Natural killer cell (primary cell): ENCODE measurements at regions not wholly inside any gene's neighbourhood (a gene's known extent, or its start where the extent isn't known, plus 50 kb on each side); places are given as distances from the start of the nearest gene placed in this dataset.

Source experiments
- ATAC-seq, 3 donors: fragments of 150-1000 bp in 2 of 3; fragments of 200-7000 bp in 1 of 3; cut with Tn5 transposase; 1 replicate in 1 of 3; 2 replicates in 2 of 3; pipeline ENCODE4 v1.10.0; 2021; ENCODE audit warnings: mild to moderate bottlenecking in 2 of 3, moderate library complexity in 2 of 3
- DNase-seq, 2 donors: peaks; one replicate each; pipeline versions ENCODE4 v3.0.0 to v3.0.0-alpha.2; 2013 to 2021; ENCODE audit warnings: mixed read lengths in 1 of 2
- H3K27ac ChIP-seq: one replicate; pipeline ENCODE4 v1.5.1; 2013; ENCODE audit warnings: mild to moderate bottlenecking, low read length
- H3K27me3 ChIP-seq: one replicate; pipeline ENCODE4 v1.6.1; 2013; ENCODE audit warnings: low read length; ENCODE audit not compliant: control insufficient read depth, insufficient read depth
- H3K36me3 ChIP-seq: one replicate; pipeline ENCODE4 v1.6.1; 2013; ENCODE audit warnings: low read length; ENCODE audit not compliant: control insufficient read depth, insufficient read depth
- H3K4me1 ChIP-seq: one replicate; pipeline ENCODE4 v1.6.1; 2013; ENCODE audit warnings: low read length; ENCODE audit not compliant: control insufficient read depth, insufficient read depth
- H3K4me3 ChIP-seq: one replicate; pipeline ENCODE4 v1.5.1; 2013; ENCODE audit warnings: low read length
- H3K9me3 ChIP-seq: one replicate; pipeline ENCODE4 v1.6.1; 2013; ENCODE audit warnings: low read length; ENCODE audit not compliant: control insufficient read depth, insufficient read depth
- H3K27ac Mint-ChIP-seq, 2 donors: one replicate each; pipeline ENCODE4 v1.8.0; 2022; ENCODE audit warnings: mild to moderate bottlenecking in 2 of 2, mixed read lengths in 2 of 2, moderate library complexity in 1 of 2
- H3K27me3 Mint-ChIP-seq, 2 donors: one replicate each; pipeline ENCODE4 v1.8.0; 2022; ENCODE audit warnings: low read depth in 2 of 2, mixed read lengths in 2 of 2
- H3K36me3 Mint-ChIP-seq: one replicate; pipeline ENCODE4 v1.8.0; 2022; ENCODE audit warnings: mixed read lengths
- H3K4me1 Mint-ChIP-seq, 2 donors: one replicate each; pipeline ENCODE4 v1.8.0; 2022; ENCODE audit warnings: mixed read lengths in 2 of 2
- H3K4me3 Mint-ChIP-seq: one replicate; pipeline ENCODE4 v1.8.0; 2022; ENCODE audit warnings: mild to moderate bottlenecking, moderate library complexity, mixed read lengths
- H3K9me3 Mint-ChIP-seq, 2 donors: one replicate each; pipeline ENCODE4 v1.8.0; 2022; ENCODE audit warnings: mixed read lengths in 2 of 2
- WGBS: methylation state at CpG from one replicate; pipeline ENCODE4 v1.1.7; 2013; ENCODE audit warnings: missing lambda C conversion rate; ENCODE audit not compliant: insufficient coverage; 5-methylcytosine and 5-hydroxymethylcytosine counted together
- intact Hi-C: fragments of 100-400 bp; cut with micrococcal nuclease; formaldehyde crosslinking; loops from one replicate; pipeline ENCODE4 v1.14.2; 2022
- TF ChIP-seq, protein P1 (sequence below): fragments of 200-600 bp; IDR thresholded peaks from one replicate; pipeline ENCODE4 v1.8.0; 2022; ENCODE audit warnings: antibody characterized with exemption

DNA sequence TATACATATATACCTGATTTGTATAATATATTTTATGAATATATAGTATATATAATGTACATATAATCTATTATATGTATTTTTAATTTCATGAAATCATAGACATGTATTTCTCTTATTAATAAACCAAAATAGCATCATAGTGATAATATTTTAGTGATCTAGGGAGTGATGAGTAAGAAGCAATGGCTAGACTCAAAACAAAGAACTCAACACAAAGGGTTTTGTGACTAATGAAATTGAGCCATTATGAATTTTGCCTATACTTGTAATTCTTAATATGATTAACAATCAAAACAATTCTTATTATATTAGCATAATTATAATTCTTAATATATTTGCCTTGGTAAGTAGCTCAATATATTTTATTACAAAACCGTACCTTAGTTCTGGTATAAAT is 1614.1 kb upstream of the TMEFF2 start:
- Mint-ChIP-seq H3K9me3 (peaks cover 2 to 3% of the 10 kb centered on the region in 2 donors), H3K36me3 (no peaks in the 10 kb centered on the region), H3K4me3 (no peak overlapping the region), H3K27ac (no peak overlapping the region), H3K4me1 (no peaks in the 10 kb centered on the region), H3K27me3 (no peaks in the 10 kb centered on the region)
- H3K36me3 ChIP-seq, result no peaks in the 10 kb centered on the region
- TF ChIP-seq, protein P1, sequence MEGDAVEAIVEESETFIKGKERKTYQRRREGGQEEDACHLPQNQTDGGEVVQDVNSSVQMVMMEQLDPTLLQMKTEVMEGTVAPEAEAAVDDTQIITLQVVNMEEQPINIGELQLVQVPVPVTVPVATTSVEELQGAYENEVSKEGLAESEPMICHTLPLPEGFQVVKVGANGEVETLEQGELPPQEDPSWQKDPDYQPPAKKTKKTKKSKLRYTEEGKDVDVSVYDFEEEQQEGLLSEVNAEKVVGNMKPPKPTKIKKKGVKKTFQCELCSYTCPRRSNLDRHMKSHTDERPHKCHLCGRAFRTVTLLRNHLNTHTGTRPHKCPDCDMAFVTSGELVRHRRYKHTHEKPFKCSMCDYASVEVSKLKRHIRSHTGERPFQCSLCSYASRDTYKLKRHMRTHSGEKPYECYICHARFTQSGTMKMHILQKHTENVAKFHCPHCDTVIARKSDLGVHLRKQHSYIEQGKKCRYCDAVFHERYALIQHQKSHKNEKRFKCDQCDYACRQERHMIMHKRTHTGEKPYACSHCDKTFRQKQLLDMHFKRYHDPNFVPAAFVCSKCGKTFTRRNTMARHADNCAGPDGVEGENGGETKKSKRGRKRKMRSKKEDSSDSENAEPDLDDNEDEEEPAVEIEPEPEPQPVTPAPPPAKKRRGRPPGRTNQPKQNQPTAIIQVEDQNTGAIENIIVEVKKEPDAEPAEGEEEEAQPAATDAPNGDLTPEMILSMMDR, result no peak
- DNase-seq, result no peak
- no peaks in the 10 kb centered on the region for H3K27me3 ChIP-seq
- no peak for ATAC-seq
- H3K9me3 ChIP-seq, result no peaks in the 10 kb centered on the region
- no peak overlapping the region for H3K4me3 ChIP-seq
- no CpG with 5 or more reads among the region's 1 CpG for WGBS
- no peak overlapping the region for H3K27ac ChIP-seq
- intact Hi-C loops, result no loop called here
- H3K4me1 ChIP-seq, result no peaks in the 10 kb centered on the region

DNA sequence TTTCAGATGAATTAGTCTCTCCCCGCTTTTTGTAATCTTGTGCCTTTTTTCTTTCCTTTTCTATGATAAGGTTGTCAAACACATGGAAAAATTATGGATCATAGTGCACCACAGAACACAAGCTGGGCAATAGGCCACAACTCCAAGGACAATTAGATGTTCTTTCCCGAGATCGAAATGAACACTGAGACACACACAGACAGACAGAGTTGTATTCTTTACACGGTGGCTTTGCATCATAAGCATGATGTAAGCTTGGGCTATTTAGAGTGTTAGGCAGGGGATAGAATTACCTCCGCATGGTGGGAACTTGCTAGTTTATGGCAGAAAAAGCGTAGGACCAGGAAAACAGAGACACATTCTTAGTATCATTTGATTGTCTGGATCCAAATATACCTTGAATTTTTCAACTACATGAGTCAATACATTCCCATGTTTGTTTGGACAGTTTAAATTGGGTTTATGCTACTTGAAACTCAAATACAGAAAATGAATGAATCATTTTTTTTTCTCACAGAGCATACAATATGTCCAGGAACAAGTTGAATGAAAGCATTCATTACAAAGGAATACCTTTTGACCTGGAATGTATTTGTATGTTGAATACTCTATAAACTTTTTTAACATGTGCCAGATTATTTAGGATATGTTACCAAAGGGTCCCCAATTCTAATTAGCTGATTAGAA is 1611.5 kb upstream of the TMEFF2 start:
- ATAC-seq (no peak), DNase-seq (no peak)
- no peak overlapping the region for H3K4me3 Mint-ChIP-seq
- Histone ChIP-seq H3K27ac (no peak overlapping the region), H3K9me3 (no peaks in the 10 kb centered on the region), H3K36me3 (no peaks in the 10 kb centered on the region), H3K4me3 (no peak overlapping the region), H3K27me3 (no peaks in the 10 kb centered on the region), H3K4me1 (no peaks in the 10 kb centered on the region)
- H3K36me3 Mint-ChIP-seq, result no peaks in the 10 kb centered on the region
- no peak overlapping the region for H3K27ac Mint-ChIP-seq
- TF ChIP-seq, protein P1, result no peak
- WGBS, result 90% methylated on average over 6 of the region's 6 CpGs
- intact Hi-C loops, result no loop called here
- peaks cover 2 to 3% of the 10 kb centered on the region in 2 donors for H3K9me3 Mint-ChIP-seq
- H3K27me3 Mint-ChIP-seq, result no peaks in the 10 kb centered on the region
- no peaks in the 10 kb centered on the region for H3K4me1 Mint-ChIP-seq

DNA sequence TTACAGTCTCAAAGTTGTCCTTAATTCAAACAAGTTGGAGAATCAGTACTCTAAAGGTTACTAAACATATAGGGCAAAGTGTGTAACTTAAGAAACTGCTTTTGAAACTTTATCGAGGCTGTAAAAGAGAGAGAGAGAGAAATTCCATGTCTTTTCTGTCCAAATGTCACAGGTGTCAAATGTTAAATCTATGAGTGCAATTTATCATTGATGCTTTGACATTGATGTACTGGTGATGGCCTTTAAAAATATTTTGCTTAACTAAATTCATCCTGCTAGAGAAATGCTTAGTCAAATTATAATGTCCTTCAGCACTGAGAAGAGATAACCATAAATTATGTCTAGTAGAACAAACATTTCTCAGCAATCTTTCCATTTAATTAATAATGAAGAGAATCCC is 1602.1 kb upstream of the TMEFF2 start:
- H3K4me1 ChIP-seq, result no peaks in the 10 kb centered on the region
- Mint-ChIP-seq H3K4me3 (no peak overlapping the region), H3K36me3 (no peaks in the 10 kb centered on the region), H3K9me3 (peaks cover 6 to 10% of the 10 kb centered on the region in 2 donors), H3K27me3 (no peaks in the 10 kb centered on the region), H3K27ac (no peak overlapping the region), H3K4me1 (no peaks in the 10 kb centered on the region)
- intact Hi-C loops, result no loop called here
- no peaks in the 10 kb centered on the region for H3K9me3 ChIP-seq
- no peak overlapping the region for H3K4me3 ChIP-seq
- DNase-seq, result no peak
- no peaks in the 10 kb centered on the region for H3K27me3 ChIP-seq
- ATAC-seq, result no peak
- TF ChIP-seq, protein P1, result no peak
- WGBS, result 100% methylated on average over 1 of the region's 1 CpG
- H3K36me3 ChIP-seq, result no peaks in the 10 kb centered on the region
- H3K27ac ChIP-seq, result no peak overlapping the region

DNA sequence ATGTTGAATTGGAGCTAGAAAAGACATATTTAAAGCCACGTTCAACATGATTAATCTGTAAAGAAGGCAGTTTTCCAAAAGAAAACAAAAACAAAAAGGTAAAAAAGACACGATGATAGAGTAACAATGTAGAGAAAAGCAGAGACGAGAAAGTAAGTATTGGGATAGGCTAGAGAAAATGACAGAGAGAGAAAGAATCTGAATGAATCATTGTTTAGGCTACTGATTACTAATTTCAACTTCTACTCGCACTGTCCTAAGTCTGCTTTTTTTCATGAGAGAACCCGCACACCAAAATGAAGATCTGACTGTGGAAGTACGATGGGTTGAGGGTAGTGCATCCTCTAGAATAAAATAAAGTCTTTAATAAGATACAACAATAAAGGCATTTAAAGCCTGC is 1599.2 kb upstream of the TMEFF2 start:
- Histone ChIP-seq H3K36me3 (no peaks in the 10 kb centered on the region), H3K4me1 (no peaks in the 10 kb centered on the region), H3K9me3 (no peaks in the 10 kb centered on the region), H3K27me3 (no peaks in the 10 kb centered on the region), H3K27ac (no peak overlapping the region), H3K4me3 (no peak overlapping the region)
- no peaks in the 10 kb centered on the region for H3K4me1 Mint-ChIP-seq
- H3K27ac Mint-ChIP-seq, result no peak overlapping the region
- peaks cover 8 to 10% of the 10 kb centered on the region in 2 donors for H3K9me3 Mint-ChIP-seq
- ATAC-seq, result no peak
- DNase-seq, result no peak
- no peaks in the 10 kb centered on the region for H3K36me3 Mint-ChIP-seq
- H3K27me3 Mint-ChIP-seq, result no peaks in the 10 kb centered on the region
- no peak overlapping the region for H3K4me3 Mint-ChIP-seq
- intact Hi-C loops, result no loop called here
- TF ChIP-seq, protein P1, result no peak
- 75% methylated on average over 3 of the region's 6 CpGs for WGBS
